GM23248 (cell line): ENCODE measurements at regions not wholly inside any gene's neighbourhood (a gene's known extent, or its start where the extent isn't known, plus 50 kb on each side); places are given as distances from the start of the nearest gene placed in this dataset.
"Not testable (repeated sequence)": the region's sequence is repeated elsewhere in the genome, so short reads cannot be mapped to it uniquely, and the experiment has no call there.

Experiments used
- DNase-seq: peaks from one replicate; pipeline ENCODE4 v3.0.0-alpha.2; 2015
- H2AFZ ChIP-seq: fragments of 200-600 bp; sonication (generic); 2 replicates; pipeline ENCODE4 v1.6.1; 2016; ENCODE audit warnings: antibody characterized with exemption
- H3F3A ChIP-seq: fragments of 200-600 bp; sonication (generic); 2 replicates; pipeline ENCODE4 v1.6.1; 2016; ENCODE audit warnings: mild to moderate bottlenecking, antibody characterized with exemption, mixed run types; ENCODE audit not compliant: insufficient read depth
- H3K27ac ChIP-seq: fragments of 200-600 bp; sonication (generic); 2 replicates; pipeline ENCODE4 v1.5.1; 2016; ENCODE audit warnings: mild to moderate bottlenecking
- H3K27me3 ChIP-seq: fragments of 200-600 bp; sonication (generic); replicated peaks from 2 replicates; pipeline ENCODE4 v1.6.1; 2016; ENCODE audit warnings: mild to moderate bottlenecking; ENCODE audit not compliant: insufficient read depth
- H3K36me3 ChIP-seq: fragments of 200-600 bp; sonication (generic); 2 replicates; pipeline ENCODE4 v1.6.1; 2016; ENCODE audit warnings: low read depth, mild to moderate bottlenecking
- H3K4me1 ChIP-seq: fragments of 200-600 bp; sonication (generic); 2 replicates; pipeline ENCODE4 v1.6.1; 2016; ENCODE audit warnings: mild to moderate bottlenecking; ENCODE audit not compliant: insufficient read depth
- H3K4me2 ChIP-seq: fragments of 200-600 bp; sonication (generic); one replicate; pipeline ENCODE4 v1.6.1; 2016; ENCODE audit warnings: mild to moderate bottlenecking; ENCODE audit not compliant: unreplicated experiment
- H3K4me3 ChIP-seq: fragments of 200-600 bp; sonication (generic); 2 replicates; pipeline ENCODE4 v1.5.1; 2016; ENCODE audit warnings: mild to moderate bottlenecking
- H3K79me2 ChIP-seq: fragments of 200-600 bp; sonication (generic); 2 replicates; pipeline ENCODE4 v1.6.1; 2016; ENCODE audit warnings: mild to moderate bottlenecking; ENCODE audit not compliant: insufficient read depth
- H3K9ac ChIP-seq: fragments of 200-600 bp; sonication (generic); 2 replicates; pipeline ENCODE4 v1.6.1; 2016; ENCODE audit warnings: mild to moderate bottlenecking
- H3K9me2 ChIP-seq: fragments of 200-600 bp; sonication (generic); 2 replicates; pipeline ENCODE4 v1.6.1; 2016; ENCODE audit warnings: mixed run types, mild to moderate bottlenecking, moderate library complexity; ENCODE audit not compliant: insufficient read depth
- H3K9me3 ChIP-seq: fragments of 200-600 bp; sonication (generic); one replicate; pipeline ENCODE4 v1.6.1; 2017; ENCODE audit warnings: low read depth
- H4K20me1 ChIP-seq: fragments of 200-600 bp; sonication (generic); 2 replicates; pipeline ENCODE4 v1.6.0; 2016; ENCODE audit not compliant: insufficient read depth
- EZH2 ChIP-seq: fragments of 200-600 bp; sonication (generic); IDR thresholded peaks from 2 replicates; pipeline ENCODE4 v1.6.1; 2018; ENCODE audit warnings: antibody characterized with exemption, mild to moderate bottlenecking; ENCODE audit not compliant: insufficient read depth, poor library complexity, severe bottlenecking
- EZH2phosphoT487 ChIP-seq: fragments of 200-600 bp; sonication (generic); IDR thresholded peaks from 2 replicates; pipeline ENCODE4 v1.6.1; 2018; ENCODE audit warnings: antibody characterized with exemption, moderate library complexity, mild to moderate bottlenecking, low read depth; ENCODE audit not compliant: insufficient read depth
- WGBS, 2 experiments: methylation state at CpG; one replicate each; pipeline ENCODE4 v1.1.6; 2015 to 2017; ENCODE audit warnings: low lambda C conversion rate in 2 of 2, low coverage in 1 of 2; ENCODE audit errors: missing lambda C conversion rate in 2 of 2; 5-methylcytosine and 5-hydroxymethylcytosine counted together
- in situ Hi-C: fragments of 300-500 bp; cut with MboI; formaldehyde crosslinking; loops from 2 replicates; pipeline ENCODE4 v1.15.0; 2020

GRCh38 chrY:13627323-13627722 lies 76.4 kb upstream of the TMSB4Y start:
- DNase-seq, in situ Hi-C loops, H2AFZ ChIP-seq, H3F3A ChIP-seq, H3K79me2 ChIP-seq, H3K9ac ChIP-seq, H3K27me3 ChIP-seq, H3K4me2 ChIP-seq, H3K9me3 ChIP-seq, H3K4me1 ChIP-seq, H4K20me1 ChIP-seq, H3K4me3 ChIP-seq, H3K36me3 ChIP-seq, H3K27ac ChIP-seq, H3K9me2 ChIP-seq: not testable (repeated sequence)
- WGBS, 2 experiments, result 27 to 43% methylated on average over 3 of the region's 3 CpGs

GRCh38 chrY:13615943-13616304 lies 87.8 kb upstream of the TMSB4Y start:
- no peak for DNase-seq
- in situ Hi-C loops, result no loop called here
- Histone ChIP-seq H3K4me3 (no peak overlapping the region), H3K36me3 (no peaks in the 10 kb centered on the region), H3K9me2 (no peaks in the 10 kb centered on the region), H4K20me1 (no peaks in the 10 kb centered on the region), H3K79me2 (no peaks in the 10 kb centered on the region), H3K27ac (no peak overlapping the region), H2AFZ (no peak overlapping the region), H3K9ac (no peak overlapping the region), H3K4me1 (no peaks in the 10 kb centered on the region), H3K9me3 (no peaks in the 10 kb centered on the region), H3K27me3 (no peaks in the 10 kb centered on the region), H3K4me2 (no peak overlapping the region), H3F3A (no peaks in the 10 kb centered on the region)
- TF ChIP-seq EZH2phosphoT487 (no peak), EZH2 (no peak)
- whole genome bisulfite sequencing, 2 experiments, result 0% methylated on average over 3 of the region's 3 CpGs

- Histone ChIP-seq H3F3A (no peaks in the 10 kb centered on the region), H3K4me1 (no peaks in the 10 kb centered on the region), H4K20me1 (no peaks in the 10 kb centered on the region), H3K36me3 (no peaks in the 10 kb centered on the region), H3K4me2 (no peak overlapping the region), H3K9me2 (no peaks in the 10 kb centered on the region), H3K9ac (no peak overlapping the region), H3K9me3 (no peaks in the 10 kb centered on the region), H3K79me2 (no peaks in the 10 kb centered on the region), H3K27me3 (no peaks in the 10 kb centered on the region), H2AFZ (no peak overlapping the region), H3K4me3 (no peak overlapping the region), H3K27ac (no peak overlapping the region)
- in situ Hi-C loops, result no loop called here
- TF ChIP-seq EZH2phosphoT487 (no peak), EZH2 (no peak)
- DNase-seq, result no peak
Observed at GRCh38 chrY:13615301-13615942, 88.3 kb upstream of the TMSB4Y start.

GRCh38 chrY:13612916-13613315 lies 90.8 kb upstream of the TMSB4Y start:
- 0% methylated on average over 1 of the region's 1 CpG for WGBS, 2 experiments
- in situ Hi-C loops, result no loop called here
- Histone ChIP-seq H3K79me2 (no peaks in the 10 kb centered on the region), H3K4me3 (no peak overlapping the region), H3K27me3 (no peaks in the 10 kb centered on the region), H3K27ac (no peak overlapping the region), H3K36me3 (no peaks in the 10 kb centered on the region), H3K9me2 (no peaks in the 10 kb centered on the region), H3K9ac (no peak overlapping the region), H3F3A (no peaks in the 10 kb centered on the region), H3K4me1 (no peaks in the 10 kb centered on the region), H3K9me3 (no peaks in the 10 kb centered on the region), H4K20me1 (no peaks in the 10 kb centered on the region), H3K4me2 (no peak overlapping the region), H2AFZ (no peak overlapping the region)
- no peak for DNase-seq
- TF ChIP-seq EZH2 (no peak), EZH2phosphoT487 (no peak)

- Histone ChIP-seq H3K4me2 (no peak overlapping the region), H3K4me1 (no peaks in the 10 kb centered on the region), H2AFZ (no peak overlapping the region), H3K36me3 (no peaks in the 10 kb centered on the region), H3F3A (no peaks in the 10 kb centered on the region), H3K9me3 (no peaks in the 10 kb centered on the region), H3K27ac (no peak overlapping the region), H3K9me2 (no peaks in the 10 kb centered on the region), H3K9ac (no peak overlapping the region), H3K4me3 (no peak overlapping the region), H3K27me3 (no peaks in the 10 kb centered on the region), H3K79me2 (no peaks in the 10 kb centered on the region), H4K20me1 (no peaks in the 10 kb centered on the region)
- DNase-seq, result no peak
- in situ Hi-C loops, result no loop called here
- no peak for TF ChIP-seq EZH2
- TF ChIP-seq EZH2phosphoT487, result no peak
Observed at GRCh38 chrY:13611965-13612364, 91.7 kb upstream of the TMSB4Y start.
